Fibroblast of the conjunctiva (primary cell): ENCODE measurements at regions not wholly inside any gene's neighbourhood (a gene's known extent, or its start where the extent isn't known, plus 50 kb on each side); places are given as distances from the start of the nearest gene placed in this dataset.

Experiments used
- DNase-seq: peaks from one replicate; pipeline ENCODE4 v3.0.0-alpha.2; 2010; ENCODE audit warnings: low read depth

DNA sequence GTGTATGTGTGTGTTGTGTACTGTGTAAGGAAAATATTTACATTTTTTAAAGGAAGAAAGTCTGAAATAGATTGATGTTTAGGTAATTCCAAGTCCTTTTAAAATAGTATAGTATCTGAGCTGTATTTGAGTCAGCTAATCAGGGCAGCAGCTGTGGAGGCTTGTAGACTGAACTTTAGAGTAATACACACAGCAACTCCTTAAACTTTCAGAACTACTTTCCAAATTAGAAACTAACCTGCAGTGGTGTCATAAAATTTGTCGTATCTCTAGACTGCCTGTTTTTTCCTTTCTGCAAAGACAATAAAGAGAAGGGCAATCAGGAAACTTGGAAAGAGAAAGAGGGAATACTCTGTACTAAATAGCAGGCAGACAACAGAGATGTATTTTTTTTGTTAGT, 391.0 kb upstream of the AZI2 start:
- DNase-seq = no peak

DNA sequence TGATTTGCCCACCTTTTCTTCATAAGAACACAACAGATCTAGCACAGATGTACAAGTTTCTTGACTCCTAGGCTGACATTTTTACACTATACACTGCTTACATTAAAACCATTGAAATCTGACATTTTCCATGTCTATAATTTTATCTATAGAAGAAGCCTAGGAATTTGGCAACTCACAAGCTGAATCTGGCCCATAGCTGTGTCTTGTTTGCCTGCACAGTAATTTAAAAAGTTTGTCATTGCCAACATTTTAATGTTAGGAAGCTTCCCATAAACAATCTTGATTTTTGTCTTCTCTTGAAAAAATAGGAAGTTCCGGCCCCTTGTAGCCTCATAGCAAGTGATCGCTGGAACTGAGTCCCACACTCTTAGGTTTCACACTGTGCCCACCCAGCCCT, 394.6 kb upstream of the AZI2 start:
- no peak for DNase-seq

DNA sequence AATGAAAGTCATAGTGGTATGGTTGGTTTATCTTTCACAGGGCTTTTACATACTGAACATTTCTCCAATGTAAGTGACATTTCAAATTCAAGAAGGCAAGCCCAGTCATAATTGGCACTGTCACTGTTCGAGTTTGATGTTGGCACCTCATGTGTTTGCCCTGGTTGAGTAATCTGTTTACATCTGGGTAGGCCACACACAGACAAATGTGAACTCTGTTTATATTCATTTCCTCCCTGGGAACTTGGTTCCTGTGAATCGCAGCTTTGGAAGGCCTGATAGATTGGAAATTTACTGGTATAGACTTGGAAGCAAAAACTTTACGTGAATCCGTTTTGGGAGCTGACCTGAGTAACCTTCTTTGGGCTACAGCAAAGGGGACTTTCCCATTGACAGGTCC, 395.2 kb upstream of the AZI2 start:
- DNase-seq = no peak

DNA sequence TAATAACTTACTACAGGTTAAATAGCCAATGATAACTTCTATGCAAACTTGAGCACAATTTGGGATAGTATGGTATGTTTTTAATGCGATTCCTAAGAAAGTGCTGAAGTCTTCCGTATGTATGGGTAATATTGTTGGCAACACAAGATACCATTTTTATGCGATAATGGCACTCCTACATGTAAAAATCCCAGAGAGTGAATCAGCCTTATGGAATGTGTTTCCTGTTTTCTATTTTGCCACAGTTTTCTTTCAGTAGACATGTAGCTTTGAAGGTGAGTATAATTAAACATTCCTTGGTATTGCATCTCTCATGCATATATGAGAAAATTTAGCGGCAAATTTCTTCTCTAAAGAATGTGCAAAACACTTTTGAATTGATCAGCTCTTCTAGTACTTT, 396.8 kb upstream of the AZI2 start:
- DNase-seq = no peak

DNA sequence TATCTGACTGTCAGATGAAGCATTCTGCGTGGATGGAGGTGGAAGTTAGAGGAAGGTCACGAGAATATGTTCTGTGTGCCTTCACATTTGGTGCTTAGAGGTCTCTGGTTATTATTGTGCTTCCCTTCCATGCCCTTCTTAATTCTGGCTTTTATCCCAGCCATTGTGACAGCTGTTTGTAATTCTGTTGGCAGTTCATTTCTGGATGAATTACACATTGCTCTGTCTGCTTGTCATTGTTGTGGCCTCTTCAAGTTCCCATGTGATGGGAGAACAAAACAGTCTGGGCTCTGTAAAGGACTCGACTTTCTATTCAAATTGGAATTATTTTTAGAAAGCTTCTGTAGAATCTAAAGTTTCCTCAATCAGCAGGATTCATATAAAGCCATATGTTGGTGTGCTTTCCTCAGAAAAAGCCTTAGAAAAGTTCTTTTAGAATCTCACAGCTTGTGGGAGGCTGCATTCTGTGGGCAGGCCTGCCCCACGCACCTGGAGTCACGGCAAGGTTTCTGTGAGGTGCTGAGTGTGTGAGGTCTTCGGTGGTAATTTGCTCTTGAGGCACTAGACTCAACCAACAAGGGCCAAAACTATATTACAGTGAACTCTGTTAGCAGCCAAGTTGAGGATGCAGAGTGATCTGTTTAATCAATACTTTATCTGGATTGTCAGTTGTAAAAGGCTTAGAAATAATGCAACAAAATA, 397.4 kb upstream of the AZI2 start:
- DNase-seq = no peak

DNA sequence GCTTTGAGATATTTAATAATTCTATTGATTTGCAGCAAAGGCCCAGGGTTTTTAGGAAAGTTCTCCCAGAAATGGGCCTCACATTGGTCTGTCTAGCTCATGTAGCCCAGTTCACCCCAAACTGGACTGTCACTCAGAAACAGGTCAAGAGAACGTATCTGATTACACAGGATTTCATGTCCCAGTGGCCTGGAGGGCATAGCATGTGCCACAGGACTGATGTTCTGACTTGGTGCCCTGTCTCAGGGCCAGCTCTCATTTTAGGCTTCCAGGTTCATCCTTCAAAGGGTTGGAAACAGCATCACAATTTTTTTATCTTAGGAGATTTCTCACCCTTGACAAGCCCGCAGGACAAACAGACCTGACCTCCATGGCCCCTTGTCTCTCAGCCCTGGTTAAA, 398.4 kb upstream of the AZI2 start:
- DNase-seq = no peak

- DNase-seq = no peak
These were observed 403.2 kb upstream of the AZI2 start for GRCh38 chr3:28751864-28752263.

DNA sequence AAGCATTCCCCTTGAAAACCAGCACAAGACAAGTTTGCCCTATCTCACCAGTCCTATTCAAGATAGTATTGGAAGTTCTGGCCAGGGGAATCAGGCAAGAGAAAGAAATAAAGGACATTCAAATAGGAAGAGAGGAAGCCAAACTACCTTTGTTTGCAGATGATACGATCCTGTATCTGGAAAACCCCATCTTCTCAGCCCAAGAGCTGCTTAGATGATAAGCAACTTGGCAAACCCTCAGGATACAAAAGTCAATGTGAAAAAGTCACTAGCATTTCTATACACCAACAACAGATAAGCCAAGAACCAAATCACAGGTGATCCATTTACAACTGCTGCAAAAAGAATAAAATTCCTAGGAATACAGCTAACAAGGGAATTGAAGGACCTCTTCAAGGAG, 403.7 kb upstream of the AZI2 start:
- DNase-seq = no peak

GRCh38 chr3:28756056-28756455, 407.4 kb upstream of the AZI2 start:
- DNase-seq = no peak

- no peak for DNase-seq
These were observed 409.5 kb upstream of the AZI2 start for GRCh38 chr3:28758115-28758514.

DNA sequence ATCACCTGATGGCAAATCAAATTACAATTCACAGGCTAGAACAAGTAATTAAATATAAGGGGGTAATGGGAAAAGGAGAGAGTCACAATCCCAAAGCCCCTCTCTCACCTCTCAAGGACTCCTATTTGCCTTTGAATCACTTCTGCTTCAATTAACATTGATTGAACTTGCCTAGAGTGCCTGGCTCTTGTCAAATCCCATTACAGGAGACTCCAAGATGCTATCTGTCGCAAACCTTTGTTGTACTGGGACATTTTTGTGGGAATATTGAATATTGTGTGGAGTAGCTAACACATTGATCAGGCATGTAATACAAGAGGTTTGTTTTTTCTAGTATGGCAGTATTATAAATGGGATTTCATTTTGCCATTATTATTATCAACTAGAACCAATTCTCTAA, 412.8 kb upstream of the AZI2 start:
- no peak for DNase-seq

DNA sequence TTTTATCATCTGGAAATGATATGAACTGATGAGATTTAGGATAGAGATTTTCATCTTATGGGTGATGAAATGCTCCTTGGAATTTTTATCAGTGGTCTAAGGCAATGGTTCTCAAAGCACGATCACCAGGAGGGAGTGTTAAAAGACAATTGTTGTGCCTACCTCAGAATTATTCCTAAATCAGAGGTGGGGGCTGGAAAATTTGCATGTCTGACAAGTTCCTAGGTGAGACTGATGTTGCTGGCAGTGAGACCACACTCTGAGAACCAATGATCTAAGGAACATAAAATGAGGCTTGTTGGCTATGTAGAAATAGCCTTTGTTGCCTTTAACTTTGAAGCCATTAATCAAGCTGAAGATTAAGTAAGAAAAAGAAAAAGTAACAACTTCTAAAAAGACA, 416.6 kb upstream of the AZI2 start:
- no peak for DNase-seq

GRCh38 chr3:28768439-28768838, 419.8 kb upstream of the AZI2 start:
- no peak for DNase-seq

DNA sequence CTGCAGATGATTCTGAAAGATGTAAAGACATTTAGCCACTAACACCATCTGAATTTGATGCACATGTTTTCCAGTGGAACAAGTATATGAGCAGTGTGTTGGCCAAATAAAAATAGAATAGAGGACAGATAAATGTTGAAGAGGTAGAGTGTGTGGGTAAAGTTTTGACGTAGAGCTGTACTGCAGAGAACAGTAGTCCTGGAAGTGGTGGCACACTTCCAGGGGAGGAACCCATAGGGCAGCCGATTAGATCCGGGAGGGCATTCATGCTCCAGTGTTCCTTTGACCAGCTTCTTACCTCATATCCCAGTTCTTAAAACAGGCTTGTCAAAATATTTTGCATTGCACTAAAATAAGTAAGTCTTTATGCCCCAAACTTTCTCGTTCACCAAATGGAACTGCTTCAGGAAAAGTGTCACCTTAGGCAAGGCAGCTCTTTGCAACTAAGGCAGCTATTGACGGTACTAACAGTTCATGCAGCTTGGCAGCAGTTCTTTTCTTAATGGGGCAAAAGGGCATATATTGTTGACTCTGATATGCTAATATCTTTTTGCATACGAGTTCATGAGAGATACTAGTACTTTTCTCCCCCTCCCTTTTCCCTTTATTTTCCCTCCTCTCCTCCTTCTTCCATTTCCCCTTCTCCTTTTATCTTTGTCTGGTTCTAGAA, 429.3 kb upstream of the AZI2 start:
- no peak for DNase-seq

GRCh38 chr3:28780480-28780879, 431.9 kb upstream of the AZI2 start:
- DNase-seq = no peak

DNA sequence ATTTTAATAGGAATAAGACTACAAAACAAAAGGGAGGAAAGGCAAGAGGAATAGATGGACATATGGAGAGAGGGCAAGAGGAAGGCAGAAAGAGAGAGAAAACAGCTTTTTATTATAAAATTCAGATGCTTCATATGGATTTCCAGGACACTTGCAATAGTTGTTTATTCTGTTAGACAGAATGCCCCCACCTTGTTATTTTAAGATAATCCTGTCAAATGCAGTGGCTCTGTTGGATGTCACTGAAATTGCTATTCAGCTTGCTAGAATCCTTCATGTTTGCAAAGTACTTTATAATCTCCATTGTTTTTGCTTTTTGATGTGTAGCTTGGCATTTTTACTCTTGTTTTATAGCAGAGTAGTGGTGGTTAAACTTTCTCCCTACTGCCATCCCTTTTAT, 432.4 kb upstream of the AZI2 start:
- DNase-seq = no peak

DNA sequence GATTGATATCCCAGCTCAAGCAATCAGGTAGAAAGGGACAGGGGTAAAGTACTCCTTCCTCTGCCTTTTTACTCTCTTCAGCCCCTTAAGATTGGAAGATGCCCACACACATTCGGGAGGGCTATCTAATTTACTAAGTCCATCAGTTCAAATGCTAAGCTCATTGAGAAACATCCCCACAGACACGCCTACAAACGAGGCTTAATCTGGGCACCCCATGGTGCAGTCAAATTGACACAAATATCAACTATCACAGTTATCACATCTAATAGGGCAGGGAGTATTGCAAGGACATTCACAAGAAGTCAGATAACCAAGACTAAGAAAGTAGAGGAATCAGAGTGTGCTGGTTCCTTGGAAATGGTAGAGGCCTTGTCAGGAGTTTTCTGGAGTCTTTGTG, 437.8 kb upstream of the AZI2 start:
- DNase-seq = no peak

DNA sequence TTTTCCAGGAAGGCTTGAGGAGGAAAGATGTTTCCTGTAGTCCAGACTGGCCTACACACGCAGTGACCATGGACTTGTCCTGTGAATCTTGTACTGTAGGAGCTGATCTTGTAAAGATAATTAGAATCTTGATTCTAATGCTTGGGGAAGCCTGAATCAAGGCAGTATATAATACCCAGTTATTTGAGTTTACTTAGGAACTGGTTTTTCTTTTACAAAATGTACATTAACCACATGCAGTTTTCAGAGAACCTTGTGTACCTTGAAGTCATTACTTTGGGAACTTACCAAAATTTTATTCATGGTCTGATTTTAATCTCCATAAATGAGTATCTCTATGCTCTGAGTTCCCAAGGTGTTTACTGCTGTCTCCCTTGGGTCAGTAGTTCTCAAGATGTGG, 439.9 kb upstream of the AZI2 start:
- no peak for DNase-seq

DNA sequence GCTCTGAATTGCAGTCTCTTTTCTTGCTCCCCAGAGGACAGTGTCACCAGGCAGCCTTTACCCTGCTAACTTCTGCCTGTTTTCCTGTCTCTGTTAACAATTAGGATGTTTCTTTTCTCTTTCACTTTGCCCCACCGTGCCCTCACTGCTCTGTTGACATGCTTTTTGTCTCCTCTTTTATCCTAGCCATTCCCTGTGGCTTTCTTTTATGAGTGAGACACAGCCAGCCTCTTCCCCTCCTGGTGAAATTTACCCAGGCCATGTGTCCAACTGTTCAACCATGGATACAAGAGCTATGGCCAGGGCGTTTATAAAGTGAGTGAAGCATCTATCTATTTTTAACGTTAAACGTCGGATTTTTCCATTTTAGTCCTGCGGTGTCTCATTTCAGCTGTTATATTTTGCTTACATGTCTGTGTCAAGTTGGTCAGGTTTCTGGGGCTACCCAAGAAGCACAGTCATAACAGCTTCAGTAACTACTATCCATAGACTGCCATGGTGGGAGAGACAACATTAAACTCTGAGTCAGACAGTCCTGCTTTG, 443.2 kb upstream of the AZI2 start:
- no peak for DNase-seq

- DNase-seq = no peak
These were observed 444.0 kb upstream of the AZI2 start for GRCh38 chr3:28792604-28793003.

DNA sequence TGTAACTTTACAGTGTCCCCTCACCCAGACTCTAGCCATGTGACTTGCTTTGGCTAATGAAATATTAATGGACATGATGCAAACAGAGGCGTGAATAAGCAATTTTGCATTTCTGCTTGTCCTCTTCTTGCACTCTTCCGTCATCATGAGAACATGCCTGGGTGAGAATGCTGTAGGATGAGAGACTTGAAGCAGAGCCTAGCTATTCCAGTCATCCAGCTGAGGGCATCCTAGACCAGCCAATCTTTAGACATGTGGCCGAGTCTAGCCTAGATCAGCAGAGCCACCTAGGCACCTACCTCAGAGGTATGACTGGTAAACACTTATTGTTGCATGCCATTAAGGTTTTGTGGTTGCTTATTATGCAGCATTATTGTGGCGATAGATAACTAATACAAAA, 450.5 kb upstream of the AZI2 start:
- DNase-seq = no peak

DNA sequence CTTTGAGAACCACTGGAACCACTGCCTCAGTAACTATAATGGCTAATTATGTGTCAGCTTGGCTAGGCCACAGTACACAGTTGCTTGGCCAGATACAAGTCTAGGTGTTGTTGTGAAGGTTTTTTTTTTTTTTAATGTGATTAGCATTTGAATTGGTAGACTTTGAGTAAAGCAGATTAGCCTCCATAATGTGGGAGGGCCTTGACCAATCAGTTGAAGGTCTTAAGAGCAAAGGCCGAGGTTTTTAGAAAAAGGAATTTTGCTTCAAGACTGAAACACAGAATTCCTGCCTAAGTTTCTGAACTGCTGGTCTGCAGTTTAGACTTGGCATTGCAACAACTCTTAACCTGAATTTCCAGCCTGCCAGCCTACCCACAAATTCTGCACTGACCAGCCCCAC, 451.6 kb upstream of the AZI2 start:
- no peak for DNase-seq

- no peak for DNase-seq
These were observed 459.4 kb upstream of the AZI2 start for GRCh38 chr3:28808068-28808467.

DNA sequence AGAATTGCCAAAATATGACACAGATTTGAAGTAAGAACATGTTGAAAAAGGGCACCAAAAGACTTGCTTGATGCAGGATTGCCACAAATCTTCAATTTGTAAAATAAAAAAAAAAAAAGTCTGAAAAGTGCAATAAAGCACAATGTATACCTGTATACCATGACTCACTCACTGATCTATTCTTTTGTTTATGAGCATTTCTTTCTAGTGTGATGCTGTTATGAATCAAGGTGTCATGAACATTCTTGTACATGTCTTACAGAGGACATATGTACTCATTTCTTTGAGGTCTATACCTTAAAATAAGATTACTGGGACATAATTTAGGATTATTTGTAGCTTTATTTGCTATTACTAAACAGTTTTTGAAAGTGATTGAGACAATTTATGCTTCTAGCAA, 464.9 kb upstream of the RBMS3 start:
- DNase-seq = no peak
